Calu3 (cell line): ENCODE measurements at regions not wholly inside any gene's neighbourhood (a gene's known extent, or its start where the extent isn't known, plus 50 kb on each side); places are given as distances from the start of the nearest gene placed in this dataset.

Experiments used
- BruUV-seq: library from RNA; stranded (reverse); fragments of 400-500 nt; replicated peaks from 2 replicates; lab custom pipeline; 2021; lab: Mats Ljungman, UMichigan
- CTCF ChIA-PET: fragments of 300-600 bp; sonication (Branson Sonifier 250); formaldehyde crosslinking; loops from one replicate; lab custom pipeline; 2022; ENCODE audit warnings: antibody characterized with exemption; lab: Charles Lee
- DNase-seq: peaks from one replicate; pipeline ENCODE4 v3.0.0; 2022
- H3K27ac Mint-ChIP-seq: one replicate; pipeline ENCODE4 v1.8.0; 2022; ENCODE audit warnings: mixed read lengths; ENCODE audit not compliant: unreplicated experiment
- H3K27me3 Mint-ChIP-seq: one replicate; pipeline ENCODE4 v1.8.0; 2022; ENCODE audit warnings: mixed read lengths; ENCODE audit not compliant: unreplicated experiment
- H3K36me3 Mint-ChIP-seq: one replicate; pipeline ENCODE4 v1.8.0; 2022; ENCODE audit warnings: mild to moderate bottlenecking, moderate library complexity, mixed read lengths; ENCODE audit not compliant: insufficient read depth, unreplicated experiment
- H3K4me1 Mint-ChIP-seq: one replicate; pipeline ENCODE4 v1.8.0; 2022; ENCODE audit warnings: mild to moderate bottlenecking, low read depth, mixed read lengths; ENCODE audit not compliant: unreplicated experiment
- H3K4me3 Mint-ChIP-seq: one replicate; pipeline ENCODE4 v1.8.0; 2022; ENCODE audit warnings: mild to moderate bottlenecking, low read depth, moderate library complexity, mixed read lengths; ENCODE audit not compliant: unreplicated experiment
- H3K9me3 Mint-ChIP-seq: one replicate; pipeline ENCODE4 v1.8.0; 2022; ENCODE audit warnings: low read depth, mixed read lengths; ENCODE audit not compliant: unreplicated experiment
- CTCF ChIP-seq: fragments of 200-600 bp; IDR thresholded peaks from one replicate; pipeline ENCODE4 v1.8.0; 2022; ENCODE audit warnings: antibody characterized with exemption; ENCODE audit not compliant: unreplicated experiment
- intact Hi-C: fragments of 100-400 bp; cut with micrococcal nuclease; formaldehyde crosslinking; loops from one replicate; pipeline ENCODE4 v1.10.0; 2022; ENCODE audit not compliant: unreplicated experiment

- Mint-ChIP-seq H3K27me3 (peaks cover 46% of the 10 kb centered on the region), H3K9me3 (no peaks in the 10 kb centered on the region), H3K4me1 (no peaks in the 10 kb centered on the region), H3K27ac (no peak overlapping the region), H3K36me3 (no peaks in the 10 kb centered on the region), H3K4me3 (no peak overlapping the region)
- intact Hi-C loops, result no loop called here
- no TSS peak for BruUV-seq
- TF ChIP-seq CTCF, result no peak
- CTCF ChIA-PET, result interaction anchor here (1.1 kb wide), 1 partner anchor 42 kb away, joined by 3 read pairs; no protein-coding TSS in a partner anchor
- DNase-seq, result no peak
Observed at GRCh38 chr20:51148941-51149340, 126.0 kb upstream of the KCNG1 start.

- Mint-ChIP-seq H3K27ac (no peak overlapping the region), H3K4me3 (no peak overlapping the region), H3K9me3 (no peaks in the 10 kb centered on the region), H3K4me1 (peaks cover 12% of the 10 kb centered on the region), H3K27me3 (peaks cover 15% of the 10 kb centered on the region), H3K36me3 (no peaks in the 10 kb centered on the region)
- intact Hi-C loops, result no loop called here
- CTCF ChIA-PET, result interaction anchor here (0.8 kb wide), 1 partner anchor 33 kb away, joined by 3 read pairs; no protein-coding TSS in a partner anchor
- no peak for DNase-seq
- no TSS peak for BruUV-seq
- no peak for TF ChIP-seq CTCF
Observed at GRCh38 chr20:51144476-51144875, 121.6 kb upstream of the KCNG1 start.

- no peaks in the 10 kb centered on the region for H3K36me3 Mint-ChIP-seq
- no peak overlapping the region for H3K4me3 Mint-ChIP-seq
- intact Hi-C loops, result no loop called here
- H3K9me3 Mint-ChIP-seq, result no peaks in the 10 kb centered on the region
- DNase-seq, result no peak
- CTCF ChIA-PET, result no interaction called here
- no peak for TF ChIP-seq CTCF
- H3K4me1 Mint-ChIP-seq, result peaks cover 12% of the 10 kb centered on the region
- H3K27ac Mint-ChIP-seq, result no peak overlapping the region
- BruUV-seq, result no TSS peak
- peaks cover 15% of the 10 kb centered on the region for H3K27me3 Mint-ChIP-seq
Observed at GRCh38 chr20:51143652-51144051, 120.7 kb upstream of the KCNG1 start.

- Mint-ChIP-seq H3K9me3 (no peaks in the 10 kb centered on the region), H3K36me3 (no peaks in the 10 kb centered on the region), H3K27me3 (peaks cover 15% of the 10 kb centered on the region), H3K27ac (no peak overlapping the region), H3K4me1 (peaks cover 12% of the 10 kb centered on the region), H3K4me3 (no peak overlapping the region)
- CTCF ChIA-PET, result no interaction called here
- DNase-seq, result peak; percentile 48
- intact Hi-C loops, result no loop called here
- no TSS peak for BruUV-seq
- TF ChIP-seq CTCF, result no peak
Observed at GRCh38 chr20:51142448-51142847, 119.5 kb upstream of the KCNG1 start.
